K562 (cell line): ENCODE measurements at regions not wholly inside any gene's neighbourhood (a gene's known extent, or its start where the extent isn't known, plus 50 kb on each side); places are given as distances from the start of the nearest gene placed in this dataset.

ENCODE experiments used
- ATAC-seq: fragments of 200-7000 bp; cut with Tn5 transposase; 3 replicates; pipeline ENCODE4 v1.9.1; 2020; ENCODE audit warnings: moderate library complexity
- BruUV-seq: library from RNA; stranded (reverse); fragments of 400-500 nt; replicated peaks from 2 replicates; lab custom pipeline; 2021; lab: Mats Ljungman, UMichigan
- CTCF ChIA-PET: fragments of 300-600 bp; formaldehyde crosslinking; extraction: SDS; loops from one replicate; lab custom pipeline; 2021; ENCODE audit warnings: low intra/inter-chr PET ratio; lab: Yijun Ruan, JAX
- POLR2A ChIA-PET: fragments of 300-600, 350-650 bp; sonication (Branson Sonifier 250); formaldehyde crosslinking; extraction: SDS; loops from one replicate; lab custom pipeline; 2021; ENCODE audit warnings: antibody characterized with exemption, inconsistent platforms; lab: Yijun Ruan, JAX
- DNase-seq, 4 experiments: peaks; one replicate each; pipeline versions ENCODE4 v3.0.0 to v3.0.0-alpha.2; 2011 to 2018; ENCODE audit warnings: low spot score in 3 of 4, mixed read lengths in 3 of 4; ENCODE audit errors: extremely low read depth in 1 of 4
- FAIRE-seq: peaks from 2 replicates; lab custom pipeline; 2011; peaks lifted over from hg19 to GRCh38; lab: Jason Lieb, UNC
- H2AFZ ChIP-seq: 2 replicates; pipeline ENCODE4 v1.6.0; 2011; ENCODE audit warnings: low read depth, low read length, control low read depth, inconsistent platforms
- H3K27ac ChIP-seq: fragments of 200-600 bp; 3 replicates; pipeline ENCODE4 v1.8.0; 2011; ENCODE audit warnings: low read depth, mild to moderate bottlenecking, control low read depth, inconsistent platforms, low read length, moderate library complexity, mixed read lengths; ENCODE audit errors: extremely low read depth
- H3K27me3 ChIP-seq, 2 experiments: fragments of 300-600 bp in 1 of 2; 2 replicates in 1 of 2; 3 replicates in 1 of 2; pipeline versions ENCODE4 v1.6.0 to v1.8.0; 2011; ENCODE audit warnings: inconsistent platforms in 2 of 2, low read length in 2 of 2, mild to moderate bottlenecking in 1 of 2, mixed read lengths in 1 of 2, moderate library complexity in 1 of 2; ENCODE audit not compliant: control insufficient read depth in 2 of 2, insufficient read depth in 2 of 2
- H3K36me3 ChIP-seq: fragments of 300-600 bp; 3 replicates; pipeline ENCODE4 v1.8.0; 2011; ENCODE audit warnings: mild to moderate bottlenecking, low read length, inconsistent platforms; ENCODE audit not compliant: control insufficient read depth, insufficient read depth
- H3K4me1 ChIP-seq, 2 experiments: fragments of 200-600 bp in 1 of 2; replicated peaks in 1 of 2; 2 replicates in 1 of 2; 3 replicates in 1 of 2; pipeline versions ENCODE4 v1.5.1 to v1.8.0; 2011; ENCODE audit warnings: inconsistent platforms in 2 of 2, low read length in 2 of 2, mild to moderate bottlenecking in 1 of 2, mixed read lengths in 1 of 2, moderate library complexity in 1 of 2; ENCODE audit not compliant: control insufficient read depth in 2 of 2, insufficient read depth in 2 of 2
- H3K4me2 ChIP-seq: 2 replicates; pipeline ENCODE4 v1.6.1; 2011; ENCODE audit warnings: low read length, control low read depth, inconsistent platforms, mixed read lengths; ENCODE audit not compliant: insufficient read depth
- H3K4me3 ChIP-seq: fragments of 200-600 bp; sonication (generic), shearing (Covaris generic); 2 replicates; pipeline ENCODE4 v1.5.1; 2016; ENCODE audit warnings: control low read depth, inconsistent platforms
- H3K79me2 ChIP-seq: fragments of 200-600 bp; 3 replicates; pipeline ENCODE4 v1.8.0; 2011; ENCODE audit warnings: low read length, inconsistent platforms; ENCODE audit not compliant: control insufficient read depth, insufficient read depth
- H3K9ac ChIP-seq, 2 experiments: 2 replicates each; pipeline versions ENCODE4 v1.6.0 to v1.6.1; 2011; ENCODE audit warnings: low read depth in 2 of 2, low read length in 2 of 2, control low read depth in 1 of 2, inconsistent platforms in 1 of 2, mild to moderate bottlenecking in 1 of 2, mixed read lengths in 1 of 2; ENCODE audit not compliant: insufficient read depth in 1 of 2
- H3K9me1 ChIP-seq: one replicate; pipeline ENCODE4 v1.6.0; 2011; ENCODE audit warnings: inconsistent platforms, mild to moderate bottlenecking, low read length, moderate library complexity; ENCODE audit not compliant: control insufficient read depth, insufficient read depth
- H3K9me3 ChIP-seq: replicated peaks from 2 replicates; pipeline ENCODE4 v1.5.1; 2011; ENCODE audit warnings: low read depth, low read length, inconsistent platforms; ENCODE audit not compliant: control insufficient read depth, insufficient read depth
- H4K20me1 ChIP-seq: replicated peaks from 2 replicates; pipeline ENCODE4 v1.6.1; 2011; ENCODE audit warnings: low read length, inconsistent platforms, mixed read lengths; ENCODE audit not compliant: control insufficient read depth, insufficient read depth
- ESRRB ChIP-seq: fragments of 250-450 bp; sonication (Bioruptor Pico); IDR thresholded peaks from 2 replicates; pipeline ENCODE4 v1.5.0; 2020; ENCODE audit warnings: mild to moderate bottlenecking, moderate library complexity, borderline replicate concordance
- ILK ChIP-seq: fragments of 450-650 bp; IDR thresholded peaks from 2 replicates; pipeline ENCODE4 v1.6.1; 2016; ENCODE audit warnings: missing genetic modification characterization, low read depth, mild to moderate bottlenecking, missing compliant biosample characterization, moderate library complexity, borderline replicate concordance
- MAZ ChIP-seq, 2 experiments: fragments of 450-650 bp in 1 of 2; sonication (generic) in 1 of 2; formaldehyde crosslinking; IDR thresholded peaks in 1 of 2; conservative IDR thresholded peaks in 1 of 2; 2 replicates each; pipeline versions ENCODE4 v1.4.0 to v1.5.0; 2020; ENCODE audit warnings: mild to moderate bottlenecking in 1 of 2, missing genetic modification reagents in 1 of 2
- NCOA4 ChIP-seq: fragments of 450-650 bp; IDR thresholded peaks from 2 replicates; pipeline ENCODE4 v1.6.1; 2018; ENCODE audit warnings: mild to moderate bottlenecking; ENCODE audit not compliant: partially characterized antibody
- SIX5 ChIP-seq, 2 experiments: IDR thresholded peaks; 2 replicates each; pipeline ENCODE4 v1.6.1; 2011; ENCODE audit warnings: low read length in 2 of 2, borderline replicate concordance in 1 of 2, low read depth in 1 of 2, mild to moderate bottlenecking in 1 of 2, moderate library complexity in 1 of 2; ENCODE audit not compliant: insufficient read depth in 1 of 2
- SRSF7 ChIP-seq: fragments of 200-400 bp; formaldehyde crosslinking; optimal IDR thresholded peaks from 2 replicates; pipeline ENCODE3; 2017; ENCODE audit warnings: mild to moderate bottlenecking, low read depth, low read length
- ZBTB12 ChIP-seq: fragments of 250-450 bp; sonication (Bioruptor Pico); IDR thresholded peaks from 2 replicates; pipeline ENCODE4 v1.4.0; 2020
- ZC3H4 ChIP-seq: sonication (generic); formaldehyde crosslinking; IDR thresholded peaks from 2 replicates; pipeline ENCODE4 v1.9.0; 2021; ENCODE audit warnings: missing genetic modification reagents, borderline replicate concordance
- ZNF408 ChIP-seq: fragments of 250-450 bp; sonication (Bioruptor Pico); IDR thresholded peaks from 2 replicates; pipeline ENCODE4 v1.4.0; 2020; ENCODE audit warnings: low read depth, mild to moderate bottlenecking, moderate library complexity
- ZNF592 ChIP-seq: fragments of 450-650 bp; IDR thresholded peaks from 2 replicates; pipeline ENCODE4 v1.6.1; 2017; ENCODE audit warnings: antibody characterized with exemption, mild to moderate bottlenecking
- ZNF695 ChIP-seq: fragments of 450-650 bp; formaldehyde crosslinking; IDR thresholded peaks from 2 replicates; pipeline ENCODE4 v1.4.0; 2020; ENCODE audit warnings: mild to moderate bottlenecking, moderate library complexity
- WGBS: fragments of 100-300 bp; shearing (Covaris generic); methylation state at CpG from one replicate; pipeline ENCODE4 v1.1.6; 2016; ENCODE audit warnings: low coverage, mixed read lengths; ENCODE audit not compliant: insufficient coverage; ENCODE audit errors: missing lambda C conversion rate; 5-methylcytosine and 5-hydroxymethylcytosine counted together
- in situ Hi-C: fragments of 300-500 bp; cut with MboI; formaldehyde crosslinking; loops from 4 replicates; pipeline ENCODE4 v1.15.0; 2018; ENCODE audit warnings: inconsistent platforms, mixed read lengths
- intact Hi-C: fragments of 100-400 bp; cut with micrococcal nuclease; formaldehyde crosslinking; loops from 2 replicates; pipeline ENCODE4 v1.14.2; 2022
- TF ChIP-seq, protein P1 (sequence below): fragments of 150-350 bp; conservative IDR thresholded peaks from 2 replicates; pipeline ENCODE4 v1.6.1; 2014; ENCODE audit warnings: low read length

DNA sequence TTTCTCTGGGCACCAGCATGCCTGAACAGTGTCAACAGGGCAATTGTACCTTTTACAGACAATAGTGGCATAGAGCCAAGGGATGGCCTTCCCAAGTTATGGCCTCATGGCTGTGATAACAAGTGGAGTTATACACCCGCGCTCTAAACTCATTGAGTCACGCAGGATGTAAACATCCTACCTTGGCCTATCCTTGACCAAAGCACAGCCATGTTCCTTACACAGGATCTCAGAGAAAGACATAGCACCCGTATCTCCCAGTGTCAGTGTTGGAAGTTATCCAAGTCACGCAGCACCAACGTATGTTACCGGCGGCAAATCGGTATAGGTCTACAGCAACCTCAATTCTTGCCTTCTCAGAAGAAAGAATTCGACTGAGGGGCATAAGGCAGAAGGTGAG is 1654.9 kb upstream of the LRRTM3 start:
- Histone ChIP-seq H3K9me1 (no peaks in the 10 kb centered on the region), H3K4me3 (no peak overlapping the region), H3K9me3 (no peaks in the 10 kb centered on the region), H3K4me1 (no peaks in the 10 kb centered on the region), H3K79me2 (no peaks in the 10 kb centered on the region; the same call in 2 of the 3 replicates), H3K27ac (no peak overlapping the region), H3K27me3 (no peaks in the 10 kb centered on the region), H3K36me3 (no peaks in the 10 kb centered on the region), H2AFZ (no peak overlapping the region), H4K20me1 (no peaks in the 10 kb centered on the region), H3K9ac (no peak overlapping the region), H3K4me2 (no peak overlapping the region)
- FAIRE-seq (no peak), DNase-seq (no peak), ATAC-seq (no peak)
- WGBS = 6% methylated on average over 10 of the region's 10 CpGs
- CTCF ChIA-PET = no interaction called here
- no TSS peak for BruUV-seq
- POLR2A ChIA-PET = no interaction called here
- intact Hi-C loops (no loop called here), in situ Hi-C loops (no loop called here)
- TF ChIP-seq NCOA4 (no peak), ZNF695 (no peak), ZBTB12 (CRISPR knock-in tag) (no peak), ZC3H4 (CRISPR knock-in tag) (no peak), ILK (no peak), ZNF592 (no peak), ZNF408 (CRISPR knock-in tag) (no peak), SIX5 (IDR thresholded peaks at IDR 0.05; ENCODE audit: borderline replicate concordance in 1 of 2, insufficient read depth in 1 of 2, low read depth in 1 of 2, low read length in 2 of 2) (no peak), MAZ (CRISPR knock-in tag; conservative IDR thresholded peaks at IDR 0.05 in 1 of 2, IDR thresholded peaks at IDR 0.05 in 1 of 2) (peak in 1 of 2 experiments; percentile 61; a peak in 1 of 4 replicates), ESRRB (CRISPR knock-in tag) (no peak), SRSF7 (no peak)
- TF ChIP-seq, protein P1, sequence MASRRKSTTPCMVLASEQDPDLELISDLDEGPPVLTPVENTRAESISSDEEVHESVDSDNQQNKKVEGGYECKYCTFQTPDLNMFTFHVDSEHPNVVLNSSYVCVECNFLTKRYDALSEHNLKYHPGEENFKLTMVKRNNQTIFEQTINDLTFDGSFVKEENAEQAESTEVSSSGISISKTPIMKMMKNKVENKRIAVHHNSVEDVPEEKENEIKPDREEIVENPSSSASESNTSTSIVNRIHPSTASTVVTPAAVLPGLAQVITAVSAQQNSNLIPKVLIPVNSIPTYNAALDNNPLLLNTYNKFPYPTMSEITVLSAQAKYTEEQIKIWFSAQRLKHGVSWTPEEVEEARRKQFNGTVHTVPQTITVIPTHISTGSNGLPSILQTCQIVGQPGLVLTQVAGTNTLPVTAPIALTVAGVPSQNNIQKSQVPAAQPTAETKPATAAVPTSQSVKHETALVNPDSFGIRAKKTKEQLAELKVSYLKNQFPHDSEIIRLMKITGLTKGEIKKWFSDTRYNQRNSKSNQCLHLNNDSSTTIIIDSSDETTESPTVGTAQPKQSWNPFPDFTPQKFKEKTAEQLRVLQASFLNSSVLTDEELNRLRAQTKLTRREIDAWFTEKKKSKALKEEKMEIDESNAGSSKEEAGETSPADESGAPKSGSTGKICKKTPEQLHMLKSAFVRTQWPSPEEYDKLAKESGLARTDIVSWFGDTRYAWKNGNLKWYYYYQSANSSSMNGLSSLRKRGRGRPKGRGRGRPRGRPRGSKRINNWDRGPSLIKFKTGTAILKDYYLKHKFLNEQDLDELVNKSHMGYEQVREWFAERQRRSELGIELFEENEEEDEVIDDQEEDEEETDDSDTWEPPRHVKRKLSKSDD = no peak
